Naive thymus-derived CD4-positive, alpha-beta T cell (primary cell): ENCODE measurements at regions not wholly inside any gene's neighbourhood (a gene's known extent, or its start where the extent isn't known, plus 50 kb on each side); places are given as distances from the start of the nearest gene placed in this dataset.

Source experiments
- ATAC-seq: fragments of 150-1000 bp; cut with Tn5 transposase; 2 replicates; pipeline ENCODE4 v1.10.0; 2021; ENCODE audit warnings: mild to moderate bottlenecking, moderate library complexity
- CTCF ChIA-PET: fragments of 350-600 bp; sonication (Branson Sonifier 250); formaldehyde crosslinking; loops from one replicate; lab custom pipeline; 2021; ENCODE audit warnings: antibody characterized with exemption; lab: Charles Lee
- POLR2A ChIA-PET: fragments of 350-600 bp; sonication (Branson Sonifier 250); formaldehyde crosslinking; loops from one replicate; lab custom pipeline; 2021; ENCODE audit warnings: antibody characterized with exemption, inconsistent platforms; lab: Charles Lee
- DNase-seq, 9 donors: peaks; one replicate each; pipeline versions ENCODE4 v3.0.0 to v3.0.0-alpha.2; 2020 to 2022; ENCODE audit warnings: mixed read lengths in 1 of 9
- H3K27ac ChIP-seq: one replicate; pipeline ENCODE4 v1.7.0; 2013; ENCODE audit warnings: mild to moderate bottlenecking, low read depth, low read length, moderate library complexity
- H3K27me3 ChIP-seq, 2 donors: one replicate each; pipeline ENCODE4 v1.7.0; 2013; ENCODE audit warnings: low read length in 2 of 2, mild to moderate bottlenecking in 2 of 2, moderate library complexity in 2 of 2; ENCODE audit not compliant: control insufficient read depth in 2 of 2, insufficient read depth in 2 of 2
- H3K36me3 ChIP-seq, 3 experiments: 1 replicate in 2 of 3; 2 replicates in 1 of 3; pipeline ENCODE4 v1.7.0; 2013; ENCODE audit warnings: low read length in 3 of 3, mild to moderate bottlenecking in 3 of 3, moderate library complexity in 1 of 3; ENCODE audit not compliant: insufficient read depth in 3 of 3, control insufficient read depth in 2 of 3
- H3K4me1 ChIP-seq, 2 donors: one replicate each; pipeline ENCODE4 v1.7.0; 2013; ENCODE audit warnings: low read length in 2 of 2, mild to moderate bottlenecking in 2 of 2, moderate library complexity in 1 of 2; ENCODE audit not compliant: control insufficient read depth in 2 of 2, insufficient read depth in 2 of 2
- H3K4me3 ChIP-seq: 2 replicates; pipeline ENCODE4 v1.7.0; 2013; ENCODE audit warnings: mild to moderate bottlenecking, low read length
- H3K9me3 ChIP-seq, 3 experiments: 1 replicate in 2 of 3; 2 replicates in 1 of 3; pipeline ENCODE4 v1.7.0; 2013; ENCODE audit warnings: low read length in 3 of 3; ENCODE audit not compliant: control insufficient read depth in 2 of 3
- H3K27ac Mint-ChIP-seq, 9 donors: one replicate each; pipeline ENCODE4 v1.8.0; 2020 to 2022; ENCODE audit warnings: mixed read lengths in 9 of 9, mild to moderate bottlenecking in 8 of 9, moderate library complexity in 5 of 9, inconsistent platforms in 2 of 9
- H3K27me3 Mint-ChIP-seq, 5 donors: one replicate each; pipeline ENCODE4 v1.8.0; 2021 to 2022; ENCODE audit warnings: mixed read lengths in 5 of 5, mild to moderate bottlenecking in 1 of 5
- H3K36me3 Mint-ChIP-seq, 5 donors: one replicate each; pipeline ENCODE4 v1.8.0; 2020 to 2022; ENCODE audit warnings: mixed read lengths in 5 of 5, mild to moderate bottlenecking in 3 of 5, inconsistent platforms in 1 of 5
- H3K4me1 Mint-ChIP-seq, 7 donors: one replicate each; pipeline ENCODE4 v1.8.0; 2020 to 2022; ENCODE audit warnings: mixed read lengths in 7 of 7, mild to moderate bottlenecking in 3 of 7, inconsistent platforms in 1 of 7
- H3K4me3 Mint-ChIP-seq, 10 donors: one replicate each; pipeline ENCODE4 v1.8.0; 2020 to 2022; ENCODE audit warnings: mild to moderate bottlenecking in 10 of 10, mixed read lengths in 10 of 10, moderate library complexity in 6 of 10, inconsistent platforms in 2 of 10
- H3K9me3 Mint-ChIP-seq, 11 donors: one replicate each; pipeline ENCODE4 v1.8.0; 2020 to 2022; ENCODE audit warnings: mixed read lengths in 11 of 11, mild to moderate bottlenecking in 4 of 11, inconsistent platforms in 1 of 11, moderate library complexity in 1 of 11
- intact Hi-C, 2 donors: fragments of 100-400 bp; cut with micrococcal nuclease; formaldehyde crosslinking; loops; one replicate each; pipeline ENCODE4 v1.15.1; 2023

DNA sequence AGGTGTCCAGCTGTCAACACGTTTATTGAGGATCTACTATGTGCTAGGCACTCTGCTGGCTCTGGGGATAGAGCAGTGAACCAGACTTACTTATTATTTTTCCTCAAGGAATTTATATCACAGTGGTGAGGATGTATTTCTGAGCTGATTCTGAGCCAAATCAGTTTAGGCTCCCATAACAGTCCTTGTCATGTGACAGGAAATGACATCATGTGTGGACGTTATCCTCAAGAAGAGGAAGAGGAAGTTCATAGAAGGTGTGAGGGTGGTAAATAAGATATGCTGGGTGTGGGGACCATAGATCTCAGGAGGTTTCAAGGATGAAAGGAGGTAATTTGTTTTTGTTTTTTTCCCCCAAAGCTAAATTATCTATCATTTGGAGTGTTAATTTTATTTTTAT, 873.5 kb upstream of the EEF2KMT start:
- ChIA-PET POLR2A (no interaction called here), CTCF (no interaction called here)
- no peaks in the 10 kb centered on the region for H3K36me3 Mint-ChIP-seq
- Histone ChIP-seq H3K9me3 (no peaks in the 10 kb centered on the region), H3K4me3 (no peak overlapping the region), H3K4me1 (no peaks in the 10 kb centered on the region), H3K27me3 (no peaks in the 10 kb centered on the region), H3K27ac (no peak overlapping the region), H3K36me3 (no peaks in the 10 kb centered on the region)
- DNase-seq (no peak), ATAC-seq (no peak)
- H3K27me3 Mint-ChIP-seq: no peaks in the 10 kb centered on the region
- H3K9me3 Mint-ChIP-seq: peaks cover 2 to 24% (median 7%) of the 10 kb centered on the region in 11 donors
- H3K4me1 Mint-ChIP-seq: no peaks in the 10 kb centered on the region
- no peak overlapping the region for H3K27ac Mint-ChIP-seq
- H3K4me3 Mint-ChIP-seq: no peak overlapping the region
- intact Hi-C loops: no loop called here

DNA sequence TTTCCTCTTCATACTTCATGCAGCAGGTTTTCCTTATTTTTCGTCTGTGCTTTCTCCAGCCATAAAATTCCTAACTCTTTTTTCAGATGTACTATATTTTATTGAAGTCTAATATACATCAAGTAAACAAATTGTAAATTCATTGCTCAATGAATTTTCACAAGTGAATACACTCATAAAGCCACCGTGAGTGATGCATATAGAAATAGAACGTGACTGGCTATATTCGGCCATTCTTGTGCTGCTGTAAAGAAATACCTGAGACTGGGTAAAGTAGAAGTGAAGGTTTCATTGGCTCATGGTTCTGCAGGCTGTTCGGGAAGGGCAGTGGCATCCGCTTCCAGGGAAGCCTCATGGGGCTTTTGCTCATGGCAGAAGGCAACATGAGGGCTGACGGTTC, 868.4 kb upstream of the EEF2KMT start:
- H3K27me3 ChIP-seq: no peaks in the 10 kb centered on the region
- POLR2A ChIA-PET: no interaction called here
- no peaks in the 10 kb centered on the region for H3K4me1 ChIP-seq
- Mint-ChIP-seq H3K9me3 (peaks cover 1 to 19% (median 8%) of the 10 kb centered on the region in 11 donors), H3K4me1 (no peaks in the 10 kb centered on the region), H3K4me3 (no peak overlapping the region), H3K27me3 (no peaks in the 10 kb centered on the region), H3K27ac (no peak overlapping the region), H3K36me3 (no peaks in the 10 kb centered on the region)
- no peaks in the 10 kb centered on the region for H3K36me3 ChIP-seq
- DNase-seq (no peak), ATAC-seq (no peak)
- intact Hi-C loops: no loop called here
- H3K27ac ChIP-seq: no peak overlapping the region
- H3K4me3 ChIP-seq: no peak overlapping the region
- CTCF ChIA-PET: no interaction called here
- no peaks in the 10 kb centered on the region for H3K9me3 ChIP-seq

DNA sequence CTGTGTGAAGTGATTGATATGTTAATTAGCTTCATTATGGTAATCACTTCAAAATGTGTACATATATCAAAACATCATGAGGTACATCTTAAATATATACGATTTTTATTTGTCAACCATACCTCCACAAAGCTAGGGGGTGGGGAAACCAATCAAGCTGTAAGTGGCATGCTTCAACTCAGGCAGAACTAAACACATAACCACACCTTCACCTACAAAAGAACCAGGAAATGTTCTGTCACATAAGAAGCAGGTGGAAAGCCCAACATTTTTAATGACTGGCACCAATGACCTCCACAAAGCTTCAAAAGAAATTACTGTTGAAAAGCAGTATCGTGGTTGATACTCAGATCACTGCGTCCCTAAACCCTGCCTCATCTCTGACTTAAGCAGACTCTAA, 867.7 kb upstream of the EEF2KMT start:
- Histone ChIP-seq H3K4me3 (no peak overlapping the region), H3K36me3 (no peaks in the 10 kb centered on the region), H3K9me3 (no peaks in the 10 kb centered on the region), H3K27me3 (no peaks in the 10 kb centered on the region), H3K4me1 (no peaks in the 10 kb centered on the region), H3K27ac (no peak overlapping the region)
- ChIA-PET POLR2A (no interaction called here), CTCF (no interaction called here)
- peaks cover 0 to 20% (median 7%) of the 10 kb centered on the region in 11 donors for H3K9me3 Mint-ChIP-seq
- no peak for ATAC-seq
- no peak overlapping the region for H3K27ac Mint-ChIP-seq
- H3K27me3 Mint-ChIP-seq: no peaks in the 10 kb centered on the region
- intact Hi-C loops: no loop called here
- H3K4me3 Mint-ChIP-seq: no peak overlapping the region
- DNase-seq: no peak
- H3K36me3 Mint-ChIP-seq: no peaks in the 10 kb centered on the region
- no peaks in the 10 kb centered on the region for H3K4me1 Mint-ChIP-seq

DNA sequence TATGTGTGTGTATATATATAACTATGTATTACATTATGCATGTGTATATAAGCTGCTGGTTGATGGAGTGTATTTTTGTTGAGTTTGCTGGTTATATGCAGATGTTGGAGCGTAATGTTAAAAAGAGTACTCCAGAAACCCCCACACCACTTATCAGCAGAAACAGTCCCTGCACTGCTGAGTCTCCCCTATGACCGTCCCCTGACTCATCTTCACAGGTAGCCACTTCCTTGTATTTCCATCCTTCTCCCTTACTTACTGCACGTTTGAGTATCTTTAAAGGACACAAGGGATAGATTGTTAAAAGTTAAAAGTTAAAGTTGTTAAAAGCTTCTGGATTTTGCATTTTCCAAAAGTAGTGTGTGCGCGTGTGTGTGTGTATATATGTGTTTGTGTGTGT, 853.9 kb upstream of the EEF2KMT start:
- H3K27me3 Mint-ChIP-seq: no peaks in the 10 kb centered on the region
- CTCF ChIA-PET: no interaction called here
- intact Hi-C loops: no loop called here
- Histone ChIP-seq H3K27me3 (no peaks in the 10 kb centered on the region), H3K4me1 (no peaks in the 10 kb centered on the region), H3K9me3 (no peaks in the 10 kb centered on the region), H3K27ac (no peak overlapping the region), H3K4me3 (no peak overlapping the region), H3K36me3 (no peaks in the 10 kb centered on the region)
- H3K4me1 Mint-ChIP-seq: no peaks in the 10 kb centered on the region
- H3K4me3 Mint-ChIP-seq: no peak overlapping the region
- no peak overlapping the region for H3K27ac Mint-ChIP-seq
- H3K36me3 Mint-ChIP-seq: no peaks in the 10 kb centered on the region
- peaks cover 0 to 22% (median 5%) of the 10 kb centered on the region in 11 donors for H3K9me3 Mint-ChIP-seq
- ATAC-seq (no peak), DNase-seq (no peak)
- POLR2A ChIA-PET: no interaction called here

DNA sequence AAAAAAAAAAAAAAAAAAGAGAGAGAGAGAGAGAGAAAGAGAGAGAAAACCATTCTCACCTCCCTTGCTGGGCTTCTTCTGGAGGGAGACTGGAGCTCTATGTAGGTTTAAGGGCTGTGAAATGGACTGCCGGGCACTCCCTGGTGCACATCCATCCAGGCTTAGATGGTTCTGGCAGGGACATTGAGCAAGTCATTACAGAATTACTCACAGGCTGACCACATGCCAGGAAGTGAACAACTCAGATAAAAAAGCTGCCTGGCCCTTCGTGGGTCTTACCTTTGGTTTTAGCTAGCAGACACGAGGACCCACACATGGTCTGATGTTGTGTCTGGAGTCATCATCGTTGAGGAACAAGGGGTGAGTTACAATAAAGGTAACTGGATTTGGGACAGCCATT, 847.4 kb upstream of the EEF2KMT start:
- CTCF ChIA-PET: no interaction called here
- Histone ChIP-seq H3K9me3 (peaks cover 0 to 22% (median 0%) of the 10 kb centered on the region in 3 experiments), H3K27ac (no peak overlapping the region), H3K36me3 (no peaks in the 10 kb centered on the region), H3K27me3 (no peaks in the 10 kb centered on the region), H3K4me3 (no peak overlapping the region), H3K4me1 (no peaks in the 10 kb centered on the region)
- POLR2A ChIA-PET: no interaction called here
- H3K4me3 Mint-ChIP-seq: no peak overlapping the region
- H3K27me3 Mint-ChIP-seq: peaks cover 0 to 4% (median 0%) of the 10 kb centered on the region in 5 donors
- no peak for DNase-seq
- peaks cover 5 to 58% (median 23%) of the 10 kb centered on the region in 11 donors for H3K9me3 Mint-ChIP-seq
- intact Hi-C loops: no loop called here
- H3K27ac Mint-ChIP-seq: no peak overlapping the region
- H3K4me1 Mint-ChIP-seq: no peaks in the 10 kb centered on the region
- H3K36me3 Mint-ChIP-seq: no peaks in the 10 kb centered on the region
- no peak for ATAC-seq

- Mint-ChIP-seq H3K36me3 (no peaks in the 10 kb centered on the region), H3K9me3 (peaks cover 5 to 62% (median 34%) of the 10 kb centered on the region in 11 donors), H3K27ac (no peak overlapping the region), H3K4me3 (no peak overlapping the region), H3K27me3 (no peaks in the 10 kb centered on the region), H3K4me1 (no peaks in the 10 kb centered on the region)
- Histone ChIP-seq H3K9me3 (peaks cover 0 to 17% (median 0%) of the 10 kb centered on the region in 3 experiments), H3K4me3 (no peak overlapping the region), H3K27me3 (no peaks in the 10 kb centered on the region), H3K4me1 (no peaks in the 10 kb centered on the region), H3K36me3 (no peaks in the 10 kb centered on the region), H3K27ac (no peak overlapping the region)
- ATAC-seq (no peak), DNase-seq (no peak)
- ChIA-PET CTCF (no interaction called here), POLR2A (no interaction called here)
- intact Hi-C loops: no loop called here
Measured at GRCh38 chr16:5938607-5939006, 841.0 kb upstream of the EEF2KMT start.

DNA sequence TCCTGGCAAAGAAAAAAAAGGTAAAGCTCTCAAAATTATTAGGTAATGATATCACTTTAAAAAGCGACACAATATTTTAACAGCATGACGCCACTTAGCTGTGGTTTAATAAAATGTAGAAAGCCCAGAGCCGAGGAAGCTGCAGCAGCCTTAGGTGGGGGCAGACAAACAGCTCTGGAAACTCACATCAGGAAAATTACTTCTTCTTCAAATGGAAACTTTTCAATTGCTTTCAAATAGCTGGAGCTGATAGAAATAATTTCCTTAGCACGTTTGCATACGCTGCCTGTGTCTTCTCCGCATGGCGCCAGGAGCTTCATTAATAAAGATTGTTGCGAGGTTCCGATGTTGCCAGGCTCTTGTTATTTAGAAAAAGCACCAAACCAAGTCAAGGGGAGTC, 835.3 kb upstream of the EEF2KMT start:
- Mint-ChIP-seq H3K4me3 (no peak overlapping the region), H3K36me3 (no peaks in the 10 kb centered on the region), H3K9me3 (peaks cover 5 to 52% (median 22%) of the 10 kb centered on the region in 11 donors), H3K4me1 (peaks cover 0 to 2% (median 0%) of the 10 kb centered on the region in 7 donors), H3K27me3 (peaks cover 0 to 8% (median 0%) of the 10 kb centered on the region in 5 donors), H3K27ac (no peak overlapping the region)
- POLR2A ChIA-PET: no interaction called here
- no peaks in the 10 kb centered on the region for H3K36me3 ChIP-seq
- CTCF ChIA-PET: no interaction called here
- H3K4me3 ChIP-seq: no peak overlapping the region
- DNase-seq (no peak), ATAC-seq (no peak)
- intact Hi-C loops: no loop called here
- no peaks in the 10 kb centered on the region for H3K4me1 ChIP-seq
- no peak overlapping the region for H3K27ac ChIP-seq
- no peaks in the 10 kb centered on the region for H3K9me3 ChIP-seq
- no peaks in the 10 kb centered on the region for H3K27me3 ChIP-seq
